Mesenchymal stem cell (in vitro differentiated cells and primary cell): ENCODE measurements at regions not wholly inside any gene's neighbourhood (a gene's known extent, or its start where the extent isn't known, plus 50 kb on each side); places are given as distances from the start of the nearest gene placed in this dataset.

Experiments
- DNase-seq: peaks from one replicate; pipeline ENCODE4 v3.0.0-alpha.2; 2013
- H2AFZ ChIP-seq: one replicate; pipeline ENCODE4 v1.6.1; 2013; ENCODE audit warnings: low read depth, mild to moderate bottlenecking, control low read depth, inconsistent platforms, low read length, moderate library complexity
- H2AK5ac ChIP-seq: 2 replicates; pipeline ENCODE4 v1.6.1; 2013; ENCODE audit warnings: low read length, moderate library complexity, mild to moderate bottlenecking, inconsistent platforms; ENCODE audit not compliant: severe bottlenecking
- H2BK120ac ChIP-seq: one replicate; pipeline ENCODE4 v1.6.1; 2013; ENCODE audit warnings: low read depth, mild to moderate bottlenecking, inconsistent platforms, low read length, moderate library complexity
- H2BK12ac ChIP-seq, 2 experiments: one replicate each; pipeline ENCODE4 v1.6.1; 2013; ENCODE audit warnings: inconsistent platforms in 2 of 2, low read length in 2 of 2, mild to moderate bottlenecking in 2 of 2, moderate library complexity in 2 of 2, control low read depth in 1 of 2
- H2BK15ac ChIP-seq: one replicate; pipeline ENCODE4 v1.6.1; 2013; ENCODE audit warnings: mild to moderate bottlenecking, low read depth, inconsistent platforms; ENCODE audit not compliant: poor library complexity, severe bottlenecking
- H2BK5ac ChIP-seq: 2 replicates; pipeline ENCODE4 v1.6.1; 2013; ENCODE audit warnings: low read depth, mild to moderate bottlenecking, low read length, control low read depth, inconsistent platforms; ENCODE audit not compliant: poor library complexity, severe bottlenecking
- H3K14ac ChIP-seq, 2 experiments: one replicate each; pipeline ENCODE4 v1.6.1; 2013; ENCODE audit warnings: inconsistent platforms in 2 of 2, low read length in 2 of 2, control low read depth in 1 of 2, mild to moderate bottlenecking in 1 of 2, moderate library complexity in 1 of 2
- H3K18ac ChIP-seq, 2 experiments: one replicate each; pipeline ENCODE4 v1.6.1; 2013; ENCODE audit warnings: inconsistent platforms in 2 of 2, low read length in 2 of 2, control low read depth in 1 of 2, low read depth in 1 of 2, mild to moderate bottlenecking in 1 of 2
- H3K23ac ChIP-seq, 2 experiments: one replicate each; pipeline ENCODE4 v1.6.1; 2013; ENCODE audit warnings: inconsistent platforms in 2 of 2, low read length in 2 of 2, mild to moderate bottlenecking in 2 of 2, moderate library complexity in 2 of 2, control low read depth in 1 of 2
- H3K27ac ChIP-seq: 2 replicates; pipeline ENCODE4 v1.5.1; 2013; ENCODE audit warnings: mild to moderate bottlenecking, moderate library complexity, low read length, control low read depth, inconsistent platforms; ENCODE audit not compliant: poor library complexity, severe bottlenecking
- H3K27me3 ChIP-seq, 2 experiments: 2 replicates each; pipeline versions ENCODE4 v1.6.1 to v1.7.0; 2013; ENCODE audit warnings: low read length in 2 of 2, mild to moderate bottlenecking in 2 of 2, moderate library complexity in 2 of 2, control low read depth in 1 of 2, inconsistent platforms in 1 of 2; ENCODE audit not compliant: control insufficient read depth in 1 of 2, insufficient read depth in 1 of 2
- H3K36me3 ChIP-seq, 2 experiments: 2 replicates each; pipeline versions ENCODE4 v1.6.1 to v1.7.0; 2013; ENCODE audit warnings: low read length in 2 of 2, control low read depth in 1 of 2, inconsistent platforms in 1 of 2, low read depth in 1 of 2, mild to moderate bottlenecking in 1 of 2; ENCODE audit not compliant: insufficient read depth in 2 of 2, control insufficient read depth in 1 of 2
- H3K4ac ChIP-seq, 2 experiments: one replicate each; pipeline ENCODE4 v1.6.1; 2013; ENCODE audit warnings: inconsistent platforms in 2 of 2, low read length in 2 of 2, mild to moderate bottlenecking in 2 of 2, moderate library complexity in 2 of 2, control low read depth in 1 of 2, low read depth in 1 of 2
- H3K4me1 ChIP-seq: 2 replicates; pipeline ENCODE4 v1.6.1; 2013; ENCODE audit warnings: low read depth, low read length, control low read depth; ENCODE audit not compliant: control insufficient read depth, insufficient read depth
- H3K4me2 ChIP-seq: 2 replicates; pipeline ENCODE4 v1.6.1; 2013; ENCODE audit warnings: low read length, mild to moderate bottlenecking, inconsistent platforms; ENCODE audit not compliant: poor library complexity, severe bottlenecking
- H3K4me3 ChIP-seq, 2 experiments: 2 replicates each; pipeline versions ENCODE4 v1.5.1 to v1.7.0; 2013; ENCODE audit warnings: low read length in 2 of 2, mild to moderate bottlenecking in 2 of 2, control low read depth in 1 of 2, low read depth in 1 of 2; ENCODE audit not compliant: insufficient read depth in 1 of 2
- H3K79me1 ChIP-seq: replicated peaks from 2 replicates; pipeline ENCODE4 v1.6.1; 2013; ENCODE audit warnings: mild to moderate bottlenecking, control low read depth, low read length, inconsistent platforms; ENCODE audit not compliant: poor library complexity, severe bottlenecking
- H3K9ac ChIP-seq: 2 replicates; pipeline ENCODE4 v1.7.0; 2013; ENCODE audit warnings: mild to moderate bottlenecking, low read length, moderate library complexity
- H3K9me3 ChIP-seq: 2 replicates; pipeline ENCODE4 v1.7.0; 2013; ENCODE audit warnings: mild to moderate bottlenecking, low read length; ENCODE audit not compliant: control insufficient read depth
- H4K8ac ChIP-seq: one replicate; pipeline ENCODE4 v1.6.1; 2013; ENCODE audit warnings: inconsistent platforms, mild to moderate bottlenecking, low read length, moderate library complexity
- H4K91ac ChIP-seq: one replicate; pipeline ENCODE4 v1.6.1; 2013; ENCODE audit warnings: mild to moderate bottlenecking, low read length, inconsistent platforms
- WGBS: methylation state at CpG from one replicate; pipeline ENCODE4 v1.1.7; 2013; ENCODE audit warnings: mixed read lengths; 5-methylcytosine and 5-hydroxymethylcytosine counted together

DNA sequence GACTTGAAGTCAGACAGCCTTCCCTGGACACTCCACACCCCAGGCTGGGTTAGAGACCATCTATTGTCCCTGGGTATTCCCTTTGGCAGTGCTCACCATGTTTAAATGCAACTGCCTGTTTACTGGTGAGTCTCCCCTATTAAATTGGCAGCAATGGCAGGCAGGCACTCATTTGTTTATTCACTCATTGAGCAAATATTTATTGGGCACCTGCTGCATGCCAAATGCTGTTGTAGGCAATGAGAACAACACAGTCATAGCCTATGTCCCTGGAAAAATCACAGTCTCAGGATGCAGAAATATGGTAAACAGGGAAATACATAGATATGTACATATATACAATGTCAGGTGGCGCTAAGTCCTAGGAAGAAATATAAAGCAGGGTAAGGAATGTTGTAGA, 212.8 kb downstream of the SUDS3 start:
- no peak for DNase-seq
- H4K8ac ChIP-seq, result no peak overlapping the region

DNA sequence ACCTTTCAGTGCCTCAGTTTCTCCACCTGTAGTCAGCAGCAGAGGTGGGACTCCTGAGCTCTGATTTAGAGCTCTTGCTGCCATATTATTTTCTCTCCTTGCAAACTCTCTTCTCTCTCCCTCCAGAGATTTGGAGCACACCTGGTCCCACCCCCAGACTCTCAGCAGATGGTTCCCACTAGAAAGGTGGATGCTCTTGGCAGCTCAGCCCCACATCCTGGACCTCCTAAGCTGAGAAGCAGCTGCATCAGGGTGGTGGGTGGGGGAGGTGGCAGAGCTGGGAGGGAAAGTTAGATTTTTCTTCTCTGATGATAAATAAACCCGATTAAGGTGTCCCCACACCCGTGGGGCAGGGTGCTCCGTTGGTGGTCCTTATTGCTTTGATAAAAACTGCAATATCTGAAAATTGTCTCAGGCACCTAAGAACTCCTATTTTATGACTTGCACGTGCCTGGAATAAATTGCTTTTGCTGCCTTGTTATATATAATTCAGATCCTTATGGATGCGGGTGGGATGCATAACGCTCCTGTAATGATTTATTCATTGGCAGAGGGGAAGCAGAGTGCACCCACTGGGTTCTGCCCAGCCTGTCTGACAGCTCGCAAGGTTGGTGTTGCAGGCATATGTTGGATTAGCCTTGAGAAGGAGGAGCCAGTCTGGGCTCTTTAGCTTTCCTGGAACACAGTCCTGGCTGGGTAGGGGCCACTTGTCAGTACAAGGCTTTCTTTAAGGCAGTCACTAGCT, 214.2 kb downstream of the SUDS3 start:
- Histone ChIP-seq H3K18ac (no peak overlapping the region), H4K8ac (no peak overlapping the region), H3K9me3 (peaks cover 6% of the 10 kb centered on the region), H3K36me3 (no peaks in the 10 kb centered on the region), H2AK5ac (no peak overlapping the region), H3K4me1 (no peaks in the 10 kb centered on the region), H3K79me1 (no peaks in the 10 kb centered on the region), H3K9ac (no peak overlapping the region), H2BK12ac (no peak overlapping the region), H2BK120ac (no peak overlapping the region), H3K4me2 (no peak overlapping the region), H2AFZ (no peak overlapping the region), H2BK5ac (no peak overlapping the region), H3K14ac (no peak overlapping the region), H2BK15ac (no peak overlapping the region), H3K27me3 (no peaks in the 10 kb centered on the region), H3K4ac (no peak overlapping the region), H3K4me3 (no peak overlapping the region), H3K23ac (no peak overlapping the region), H3K27ac (no peak overlapping the region), H4K91ac (no peak overlapping the region)
- DNase-seq, result no peak
- WGBS, result 50% methylated on average over 7 of the region's 7 CpGs

More for the DNA sequence above, 212.8 kb downstream of the SUDS3 start:
- no peak overlapping the region for H2BK5ac ChIP-seq
- H3K36me3 ChIP-seq, result no peaks in the 10 kb centered on the region
- no peak overlapping the region for H3K14ac ChIP-seq
- H3K9me3 ChIP-seq, result peaks cover 8% of the 10 kb centered on the region
- no peak overlapping the region for H3K18ac ChIP-seq
- no peak overlapping the region for H2AFZ ChIP-seq
- no peak overlapping the region for H3K23ac ChIP-seq
- no peaks in the 10 kb centered on the region for H3K79me1 ChIP-seq
- H3K4me3 ChIP-seq, result no peak overlapping the region
- H3K27ac ChIP-seq, result no peak overlapping the region
- H2BK120ac ChIP-seq, result no peak overlapping the region
- 64% methylated on average over 1 of the region's 1 CpG for WGBS
- H4K91ac ChIP-seq, result no peak overlapping the region
- H2BK12ac ChIP-seq, result no peak overlapping the region
- H3K9ac ChIP-seq, result no peak overlapping the region
- H3K4ac ChIP-seq, result no peak overlapping the region
- H3K4me1 ChIP-seq, result no peaks in the 10 kb centered on the region
- no peak overlapping the region for H2AK5ac ChIP-seq
- H3K4me2 ChIP-seq, result no peak overlapping the region
- H2BK15ac ChIP-seq, result no peak overlapping the region
- no peaks in the 10 kb centered on the region for H3K27me3 ChIP-seq

DNA sequence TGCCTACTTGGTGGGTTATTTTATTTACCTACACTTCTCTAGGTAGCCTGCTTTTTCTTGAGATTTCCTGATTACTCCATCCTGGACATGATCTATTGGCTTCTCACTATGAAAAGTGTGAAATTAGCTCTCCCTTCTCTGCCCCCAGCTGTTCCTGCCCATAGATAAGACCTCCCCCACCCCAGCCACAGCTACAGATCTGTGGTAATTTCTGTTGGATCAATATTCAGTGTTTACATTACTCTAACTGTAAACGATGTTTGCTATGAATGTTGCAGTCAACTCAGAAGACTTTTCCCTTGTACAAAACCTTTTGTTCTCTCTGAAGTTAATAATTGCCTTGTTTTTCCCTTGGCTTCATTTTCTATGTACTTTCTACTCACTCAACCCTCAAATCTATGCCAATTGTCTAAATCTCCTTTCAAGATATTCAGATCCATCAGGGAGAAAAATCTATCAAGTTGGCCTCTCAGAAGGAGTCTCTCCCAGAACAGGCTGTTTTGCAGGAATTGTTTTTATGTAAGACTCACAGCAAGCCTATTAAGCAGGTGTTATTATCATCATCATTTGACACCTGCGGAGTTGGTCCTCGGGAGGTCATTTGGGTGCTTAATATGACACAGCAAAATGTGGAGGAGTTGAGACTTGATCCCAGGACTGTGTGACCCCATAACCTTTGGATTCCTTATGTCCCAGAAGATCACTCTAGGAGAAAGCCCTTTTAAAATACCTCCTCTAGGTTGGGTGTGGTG, 227.4 kb downstream of the SUDS3 start:
- H2BK120ac ChIP-seq, result no peak overlapping the region
- H3K4me3 ChIP-seq, result no peak overlapping the region
- H3K14ac ChIP-seq, result no peak overlapping the region
- WGBS, result 59% methylated on average over 3 of the region's 3 CpGs
- H2AK5ac ChIP-seq, result no peak overlapping the region
- H4K91ac ChIP-seq, result no peak overlapping the region
- no peaks in the 10 kb centered on the region for H3K27me3 ChIP-seq
- H2BK5ac ChIP-seq, result no peak overlapping the region
- H3K4me2 ChIP-seq, result no peak overlapping the region
- no peak overlapping the region for H2BK15ac ChIP-seq
- H3K9ac ChIP-seq, result no peak overlapping the region
- H2BK12ac ChIP-seq, result no peak overlapping the region
- H3K23ac ChIP-seq, result no peak overlapping the region
- no peak overlapping the region for H2AFZ ChIP-seq
- no peaks in the 10 kb centered on the region for H3K36me3 ChIP-seq
- H3K79me1 ChIP-seq, result no peaks in the 10 kb centered on the region
- H3K18ac ChIP-seq, result no peak overlapping the region
- H3K27ac ChIP-seq, result no peak overlapping the region
- no peaks in the 10 kb centered on the region for H3K4me1 ChIP-seq
- H3K9me3 ChIP-seq, result peaks cover 1% of the 10 kb centered on the region
- no peak overlapping the region for H3K4ac ChIP-seq
- DNase-seq, result no peak
- no peak overlapping the region for H4K8ac ChIP-seq

DNA sequence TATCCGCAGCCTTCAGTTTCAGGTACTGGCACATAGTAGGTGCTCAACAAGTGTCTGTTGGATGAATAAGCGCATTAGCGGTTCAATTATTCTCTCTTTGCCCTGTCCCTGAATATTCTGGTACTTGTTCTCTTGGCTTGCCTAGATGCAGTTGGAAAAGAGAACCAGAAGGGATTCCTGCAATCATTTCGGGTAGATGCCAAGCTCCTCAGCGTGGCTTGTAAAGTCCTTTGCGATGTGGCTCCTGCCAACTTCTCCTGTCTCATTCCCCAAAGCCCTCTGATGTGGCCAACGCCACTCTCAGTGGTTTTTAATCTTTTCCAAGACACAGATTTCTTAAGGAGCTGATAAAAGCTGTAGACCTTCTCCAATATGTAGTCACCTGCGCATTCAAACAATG, 230.3 kb downstream of the SUDS3 start:
- H3K4me3 ChIP-seq, result no peak overlapping the region

More for the DNA sequence above, 230.3 kb downstream of the SUDS3 start:
- no peak overlapping the region for H4K91ac ChIP-seq
- no peaks in the 10 kb centered on the region for H3K4me1 ChIP-seq
- H2BK12ac ChIP-seq, result no peak overlapping the region
- H3K14ac ChIP-seq, result no peak overlapping the region
- no peak overlapping the region for H2AK5ac ChIP-seq
- H2BK15ac ChIP-seq, result no peak overlapping the region
- H3K9ac ChIP-seq, result no peak overlapping the region
- 84% methylated on average over 8 of the region's 8 CpGs for WGBS
- no peak overlapping the region for H3K18ac ChIP-seq
- DNase-seq, result no peak
- H3K79me1 ChIP-seq, result no peaks in the 10 kb centered on the region
- H3K27ac ChIP-seq, result no peak overlapping the region
- H3K23ac ChIP-seq, result no peak overlapping the region
- H3K4me2 ChIP-seq, result no peak overlapping the region
- no peaks in the 10 kb centered on the region for H3K9me3 ChIP-seq
- H2BK120ac ChIP-seq, result no peak overlapping the region
- no peaks in the 10 kb centered on the region for H3K36me3 ChIP-seq
- H4K8ac ChIP-seq, result no peak overlapping the region
- no peak overlapping the region for H2AFZ ChIP-seq
- no peaks in the 10 kb centered on the region for H3K27me3 ChIP-seq
- H2BK5ac ChIP-seq, result no peak overlapping the region
- H3K4ac ChIP-seq, result no peak overlapping the region
